HAP-1 (cell line): ENCODE measurements at regions not wholly inside any gene's neighbourhood (a gene's known extent, or its start where the extent isn't known, plus 50 kb on each side); places are given as distances from the start of the nearest gene placed in this dataset.

ENCODE experiments used
- DNase-seq, 2 experiments: peaks; one replicate each; pipeline ENCODE4 v3.0.0-alpha.2; 2016 to 2020; ENCODE audit warnings: low spot score in 2 of 2
- H3K27me3 ChIP-seq: fragments of 250-450 bp; sonication (Bioruptor Pico); 2 replicates; pipeline ENCODE4 v1.5.1; 2020; ENCODE audit warnings: low read depth, mild to moderate bottlenecking, moderate library complexity
- H3K36me3 ChIP-seq: fragments of 250-450 bp; sonication (Bioruptor Pico); replicated peaks from 2 replicates; pipeline ENCODE4 v1.5.1; 2020; ENCODE audit warnings: mild to moderate bottlenecking
- H3K4me1 ChIP-seq: fragments of 250-450 bp; sonication (Bioruptor Pico); 2 replicates; pipeline ENCODE4 v1.5.1; 2020; ENCODE audit warnings: mild to moderate bottlenecking
- H3K4me3 ChIP-seq: fragments of 250-450 bp; sonication (Bioruptor Pico); 2 replicates; pipeline ENCODE4 v1.5.1; 2020; ENCODE audit warnings: mild to moderate bottlenecking, moderate library complexity
- H3K9me3 ChIP-seq: fragments of 250-450 bp; sonication (Bioruptor Pico); 2 replicates; pipeline ENCODE4 v1.5.1; 2020; ENCODE audit warnings: mild to moderate bottlenecking, moderate library complexity
- in situ Hi-C: fragments of 300-500 bp; cut with MboI; formaldehyde crosslinking; loops from 3 replicates; pipeline ENCODE4 v1.14.3; 2020; ENCODE audit warnings: low sequenced_read_pairs, inconsistent platforms, mixed read lengths

- H3K36me3 ChIP-seq, result peaks cover 7% of the 10 kb centered on the region
- peaks cover 27% of the 10 kb centered on the region for H3K4me1 ChIP-seq
- DNase-seq, result no peak
- no peak overlapping the region for H3K4me3 ChIP-seq
- no peaks in the 10 kb centered on the region for H3K27me3 ChIP-seq
- in situ Hi-C loops, result no loop called here
- peaks cover 8% of the 10 kb centered on the region; the same call in 1 of the 2 replicates for H3K9me3 ChIP-seq
Observed at GRCh38 chr2:180174580-180174979, 167.5 kb upstream of the CWC22 start.

- H3K4me1 ChIP-seq, result no peaks in the 10 kb centered on the region
- in situ Hi-C loops, result no loop called here
- no peak for DNase-seq
- H3K27me3 ChIP-seq, result no peaks in the 10 kb centered on the region
- peaks cover 21% of the 10 kb centered on the region for H3K9me3 ChIP-seq
- no peaks in the 10 kb centered on the region for H3K36me3 ChIP-seq
- no peak overlapping the region for H3K4me3 ChIP-seq
Observed at GRCh38 chr2:180169474-180169873, 162.4 kb upstream of the CWC22 start.

DNA sequence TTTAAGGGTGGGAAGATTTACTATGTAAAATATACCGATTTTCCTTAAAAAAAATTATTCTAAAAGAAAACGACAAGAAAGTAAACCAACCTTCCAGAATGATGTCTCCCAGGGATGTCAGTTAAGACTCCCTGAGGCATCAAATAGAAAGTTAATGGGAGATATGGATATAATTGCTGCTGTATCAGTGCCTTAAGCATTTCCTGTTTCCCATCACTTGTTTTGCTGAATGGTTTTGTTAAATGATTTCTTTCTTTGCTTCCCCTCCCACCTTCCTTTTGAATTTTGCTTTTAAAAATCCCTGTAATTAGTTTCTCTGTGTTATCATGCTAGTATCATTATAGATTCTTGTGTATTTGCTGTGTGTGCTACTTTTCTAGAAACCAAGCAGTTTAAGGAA lies 154.3 kb upstream of the CWC22 start:
- H3K9me3 ChIP-seq, result no peaks in the 10 kb centered on the region; the same call in 1 of the 2 replicates
- H3K27me3 ChIP-seq, result no peaks in the 10 kb centered on the region
- peaks cover 40% of the 10 kb centered on the region for H3K4me1 ChIP-seq
- DNase-seq, result no peak
- no peak overlapping the region for H3K4me3 ChIP-seq
- in situ Hi-C loops, result no loop called here
- H3K36me3 ChIP-seq, result 0 out of 2 replicates have a peak, but pooled peaks cover 4% of the 10 kb centered on the region

- Histone ChIP-seq H3K36me3 (0 out of 2 replicates have a peak, but pooled peaks cover 4% of the 10 kb centered on the region), H3K4me1 (peaks cover 40% of the 10 kb centered on the region), H3K27me3 (no peaks in the 10 kb centered on the region), H3K9me3 (no peaks in the 10 kb centered on the region), H3K4me3 (no peak overlapping the region)
- in situ Hi-C loops, result no loop called here
- DNase-seq, result no peak
Observed at GRCh38 chr2:180159921-180160320, 152.8 kb upstream of the CWC22 start.

DNA sequence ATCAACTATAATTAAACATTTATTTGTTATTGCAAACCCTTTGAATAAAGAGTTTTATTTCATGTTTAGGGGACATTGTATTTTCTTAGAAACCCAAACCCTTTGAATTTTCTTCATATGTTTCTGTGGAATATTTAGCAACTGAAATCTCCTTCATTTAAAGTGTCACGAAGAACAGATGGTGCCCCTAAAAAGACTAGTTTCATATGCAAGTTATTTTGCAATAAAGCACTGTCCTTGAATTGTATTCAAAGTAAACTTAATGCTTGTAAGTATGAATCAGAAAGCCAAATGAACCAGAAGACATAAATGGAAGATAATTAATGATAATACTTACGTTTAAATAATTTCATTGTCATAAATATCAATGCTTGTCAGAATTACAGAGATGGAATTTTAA lies 151.9 kb upstream of the CWC22 start:
- in situ Hi-C loops, result no loop called here
- Histone ChIP-seq H3K4me3 (no peak overlapping the region), H3K4me1 (peaks cover 40% of the 10 kb centered on the region), H3K9me3 (no peaks in the 10 kb centered on the region), H3K36me3 (peaks cover 4% of the 10 kb centered on the region; the same call in 1 of the 2 replicates), H3K27me3 (no peaks in the 10 kb centered on the region)
- peak in 1 of 2 experiments; percentile 71 for DNase-seq

DNA sequence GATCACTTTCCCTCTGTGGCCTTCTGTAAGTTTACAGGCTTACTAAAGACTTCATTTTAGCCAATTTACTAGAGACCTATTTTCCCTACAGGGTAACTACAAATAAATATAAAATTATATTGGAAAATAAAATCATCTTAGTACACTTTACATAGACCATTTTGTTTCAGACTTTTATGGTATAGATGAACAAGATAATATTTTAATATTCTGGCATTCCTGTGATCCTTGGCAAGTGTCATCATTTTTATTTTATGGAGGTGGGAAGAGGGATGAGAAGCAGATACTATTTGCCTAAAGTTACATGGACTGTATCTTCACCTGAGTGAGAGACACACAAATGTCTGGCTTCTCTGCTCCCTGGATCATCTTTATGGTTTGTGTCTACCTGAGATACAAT lies 149.6 kb upstream of the CWC22 start:
- no peaks in the 10 kb centered on the region for H3K9me3 ChIP-seq
- no peak for DNase-seq
- no peak overlapping the region for H3K4me3 ChIP-seq
- H3K4me1 ChIP-seq, result peaks cover 42% of the 10 kb centered on the region
- peaks cover 14% of the 10 kb centered on the region for H3K36me3 ChIP-seq
- H3K27me3 ChIP-seq, result no peaks in the 10 kb centered on the region
- in situ Hi-C loops, result no loop called here

GRCh38 chr2:180150606-180151005 lies 143.5 kb upstream of the CWC22 start:
- Histone ChIP-seq H3K9me3 (no peaks in the 10 kb centered on the region), H3K4me1 (peaks cover 34% of the 10 kb centered on the region), H3K4me3 (no peak overlapping the region), H3K27me3 (no peaks in the 10 kb centered on the region), H3K36me3 (peaks cover 10% of the 10 kb centered on the region)
- DNase-seq, result no peak
- in situ Hi-C loops, result no loop called here

- Histone ChIP-seq H3K36me3 (no peaks in the 10 kb centered on the region; the same call in 1 of the 2 replicates), H3K9me3 (no peaks in the 10 kb centered on the region), H3K4me1 (peaks cover 59% of the 10 kb centered on the region), H3K27me3 (no peaks in the 10 kb centered on the region), H3K4me3 (peak overlapping the region; percentile 10; the same call in 1 of the 2 replicates)
- DNase-seq, result peak in 1 of 2 experiments; percentile 100
- in situ Hi-C loops, result loop anchor here (25.0 kb wide), 1 partner anchor 166 kb away; no protein-coding TSS in a partner anchor
Observed at GRCh38 chr2:180146541-180146940, 139.4 kb upstream of the CWC22 start.

- H3K4me3 ChIP-seq, result peak overlapping the region; percentile 10
- H3K4me1 ChIP-seq, result peaks cover 59% of the 10 kb centered on the region
- no peaks in the 10 kb centered on the region; the same call in 1 of the 2 replicates for H3K36me3 ChIP-seq
- no peak for DNase-seq
- H3K9me3 ChIP-seq, result no peaks in the 10 kb centered on the region
- in situ Hi-C loops, result loop anchor here (25.0 kb wide), 1 partner anchor 166 kb away; no protein-coding TSS in a partner anchor
- no peaks in the 10 kb centered on the region for H3K27me3 ChIP-seq
Observed at GRCh38 chr2:180146114-180146513, 139.0 kb upstream of the CWC22 start.

DNA sequence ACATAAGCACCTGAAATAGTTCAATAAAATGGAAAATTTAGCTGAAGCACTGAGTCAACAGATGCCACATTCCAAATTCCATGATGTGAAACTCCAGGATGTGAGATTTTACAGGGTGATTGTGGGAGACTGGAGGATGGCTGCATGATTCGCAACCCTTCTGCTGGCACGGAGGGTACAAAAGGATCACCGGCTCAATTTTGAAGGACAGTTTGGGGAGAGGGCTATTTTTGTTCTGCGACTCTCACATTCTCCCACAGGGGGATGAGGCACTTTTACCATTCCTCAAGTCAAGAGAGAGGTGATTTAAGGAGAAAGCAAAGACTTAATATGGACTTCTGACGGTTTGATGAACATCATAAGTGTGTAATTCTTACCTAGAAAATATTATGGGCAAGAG lies 138.1 kb upstream of the CWC22 start:
- Histone ChIP-seq H3K4me3 (peak overlapping the region; percentile 10), H3K36me3 (no peaks in the 10 kb centered on the region; the same call in 1 of the 2 replicates), H3K9me3 (no peaks in the 10 kb centered on the region), H3K27me3 (no peaks in the 10 kb centered on the region), H3K4me1 (peaks cover 57% of the 10 kb centered on the region)
- in situ Hi-C loops, result loop anchor here (25.0 kb wide), 1 partner anchor 167 kb away; no protein-coding TSS in a partner anchor
- DNase-seq, result peak; percentile 69 to 77

DNA sequence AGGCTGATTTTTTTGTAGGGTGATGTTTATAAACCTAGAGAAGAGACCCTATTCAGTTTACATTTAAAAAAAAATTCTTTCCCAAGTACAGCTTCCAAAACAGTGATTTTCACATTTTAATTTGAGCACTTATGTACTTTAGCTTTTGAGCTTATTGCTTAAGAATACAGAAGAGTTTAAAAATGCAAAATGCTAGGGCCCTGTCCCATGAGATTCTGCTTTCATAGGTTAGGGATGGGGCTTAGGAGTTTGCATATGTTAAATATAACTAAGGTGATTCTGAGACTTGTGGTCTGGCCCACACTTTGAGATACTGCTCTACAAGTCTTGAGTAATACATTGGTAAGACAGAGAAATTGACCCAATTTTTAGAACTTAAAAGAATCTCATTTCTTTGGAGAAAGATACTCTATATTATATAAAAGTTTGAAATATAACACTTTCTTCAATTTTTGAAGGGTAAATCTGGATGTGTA lies 137.3 kb upstream of the CWC22 start:
- in situ Hi-C loops, result loop anchor here (25.0 kb wide), 1 partner anchor 168 kb away; no protein-coding TSS in a partner anchor
- no peaks in the 10 kb centered on the region for H3K9me3 ChIP-seq

DNA sequence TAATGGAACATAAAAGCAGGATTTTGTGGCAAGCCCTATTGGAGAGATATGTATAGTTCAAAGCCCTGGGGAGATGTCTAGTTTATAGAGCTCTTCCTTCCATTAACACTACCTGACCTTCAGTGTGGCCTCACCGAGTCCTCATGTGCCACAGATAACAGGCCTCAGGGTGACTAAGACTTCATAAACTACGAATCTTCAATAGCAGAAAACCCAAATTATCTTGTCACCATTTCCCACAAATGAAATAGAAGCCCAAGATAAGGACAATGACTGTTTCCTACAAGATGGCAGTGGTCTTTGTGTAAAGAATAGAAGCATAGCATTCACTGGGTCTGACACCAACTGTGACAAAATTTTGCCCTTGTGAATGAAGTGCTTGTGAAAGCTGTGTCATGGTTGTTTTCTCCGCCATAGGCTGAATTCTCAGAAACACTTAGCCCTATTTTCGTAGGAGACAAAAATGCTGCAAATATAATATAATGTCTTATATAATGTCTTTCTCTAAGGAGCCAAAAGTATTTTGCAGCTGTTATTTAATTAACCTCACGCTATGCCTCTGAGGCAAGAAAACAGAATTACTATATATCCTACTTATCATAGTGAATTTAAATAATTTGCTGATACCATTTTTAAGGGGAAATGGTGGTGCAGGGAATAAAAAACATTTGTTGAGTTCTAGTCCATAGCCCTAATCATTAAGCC lies 136.7 kb upstream of the CWC22 start:
- Histone ChIP-seq H3K4me3 (no peak overlapping the region), H3K4me1 (peaks cover 53% of the 10 kb centered on the region), H3K9me3 (no peaks in the 10 kb centered on the region), H3K36me3 (no peaks in the 10 kb centered on the region; the same call in 1 of the 2 replicates), H3K27me3 (no peaks in the 10 kb centered on the region)
- DNase-seq, result peak in 1 of 2 experiments; percentile 16
- in situ Hi-C loops, result loop anchor here (25.0 kb wide), 1 partner anchor 169 kb away; no protein-coding TSS in a partner anchor

More for the DNA sequence above, 137.3 kb upstream of the CWC22 start:
- Histone ChIP-seq H3K4me1 (peaks cover 57% of the 10 kb centered on the region), H3K4me3 (no peak overlapping the region), H3K36me3 (no peaks in the 10 kb centered on the region; the same call in 1 of the 2 replicates), H3K27me3 (no peaks in the 10 kb centered on the region)
- peak; percentile 46 to 92 for DNase-seq

DNA sequence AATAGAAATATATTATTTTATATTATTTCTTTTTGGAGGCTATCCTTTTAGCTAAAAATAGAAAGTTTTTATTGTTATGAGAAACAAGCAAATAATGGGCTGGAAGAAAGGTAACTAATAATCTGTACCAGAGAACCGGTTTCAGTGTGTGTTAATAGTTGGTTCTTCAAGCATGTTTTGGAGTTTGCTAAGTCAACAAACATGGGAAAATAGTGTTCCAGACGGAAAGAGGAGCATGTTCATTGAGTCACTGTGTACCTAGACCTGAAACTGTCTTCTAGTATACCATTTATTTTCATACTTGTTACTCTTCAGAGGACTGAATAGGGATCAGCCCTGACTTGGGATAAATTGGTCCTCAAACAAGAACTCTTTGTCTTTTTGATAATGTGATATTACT lies 134.5 kb upstream of the CWC22 start:
- H3K4me3 ChIP-seq, result no peak overlapping the region
- no peak for DNase-seq
- H3K9me3 ChIP-seq, result no peaks in the 10 kb centered on the region
- H3K27me3 ChIP-seq, result no peaks in the 10 kb centered on the region
- peaks cover 4% of the 10 kb centered on the region for H3K36me3 ChIP-seq
- peaks cover 38% of the 10 kb centered on the region for H3K4me1 ChIP-seq
- in situ Hi-C loops, result loop anchor here (25.0 kb wide), 1 partner anchor 171 kb away; no protein-coding TSS in a partner anchor

DNA sequence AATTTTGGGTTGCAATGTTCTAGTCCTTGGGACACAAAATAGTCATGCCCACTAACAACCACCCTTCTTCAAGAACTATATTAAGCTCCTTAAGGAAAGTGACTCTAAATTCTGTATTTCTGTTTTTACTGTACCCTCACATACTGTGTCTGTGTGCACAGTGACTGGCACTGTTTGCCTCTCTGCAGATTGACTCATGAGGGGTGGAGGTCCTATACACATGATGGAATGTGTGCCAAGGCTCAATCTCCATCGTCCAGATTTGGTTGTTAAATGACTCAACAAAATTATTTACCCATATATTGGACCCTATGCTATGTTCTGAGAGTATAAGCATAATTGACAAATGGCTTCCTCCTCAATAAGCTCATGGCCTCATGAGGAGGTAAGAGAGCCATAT lies 126.6 kb upstream of the CWC22 start:
- Histone ChIP-seq H3K36me3 (peaks cover 9% of the 10 kb centered on the region), H3K27me3 (no peaks in the 10 kb centered on the region), H3K4me1 (peaks cover 29% of the 10 kb centered on the region), H3K9me3 (no peaks in the 10 kb centered on the region), H3K4me3 (no peak overlapping the region)
- in situ Hi-C loops, result loop anchor here (25.0 kb wide), 1 partner anchor 179 kb away; no protein-coding TSS in a partner anchor
- no peak for DNase-seq
